ENCODE measurements at regions not wholly inside any gene's neighbourhood (a gene's known extent, or its start where the extent isn't known, plus 50 kb on each side); places are given as distances from the start of the nearest gene placed in this dataset.

- Histone ChIP-seq H3K36me3 (no peaks in the 10 kb centered on the region), H3K4me3 (no peak overlapping the region), H3K9me3 (peaks cover 0 to 1% (median under 1%) of the 10 kb centered on the region in 4 donors), H3K27me3 (no peaks in the 10 kb centered on the region), H3K27ac (no peak overlapping the region), H3K4me1 (no peaks in the 10 kb centered on the region)
- WGBS, 2 donors = 80 to 86% methylated on average over 2 of the region's 2 CpGs
- ATAC-seq (ENCODE audit: low FRiP score in 2 of 2) (no peak), DNase-seq (no peak)
- no peak for TF ChIP-seq EP300 (IDR thresholded peaks at IDR 0.05)
- no peak for TF ChIP-seq CTCF (IDR thresholded peaks at IDR 0.05)
- TF ChIP-seq POLR2A (IDR thresholded peaks at IDR 0.05) = no peak
- TF ChIP-seq POLR2AphosphoS5 (IDR thresholded peaks at IDR 0.05) = no peak
Observed at GRCh38 chr20:6228302-6228843, 105.5 kb upstream of the FERMT1 start.

- no peak for TF ChIP-seq CTCF (IDR thresholded peaks at IDR 0.05)
- TF ChIP-seq POLR2AphosphoS5 (IDR thresholded peaks at IDR 0.05) = no peak
- no peak for TF ChIP-seq EP300 (IDR thresholded peaks at IDR 0.05)
- no peak for TF ChIP-seq POLR2A (IDR thresholded peaks at IDR 0.05)
- 95 to 96% methylated on average over 22 of the region's 22 CpGs for WGBS, 2 donors
- peak in 1 of 2 donors; percentile 46 for DNase-seq
- Histone ChIP-seq H3K4me3 (no peak overlapping the region), H3K27me3 (no peaks in the 10 kb centered on the region), H3K9me3 (no peaks in the 10 kb centered on the region), H3K4me1 (no peaks in the 10 kb centered on the region), H3K27ac (no peak overlapping the region), H3K36me3 (no peaks in the 10 kb centered on the region)
- no peak for ATAC-seq (ENCODE audit: low FRiP score in 2 of 2)
Observed at GRCh38 chr20:6213311-6213710, 90.5 kb upstream of the FERMT1 start.

- no peak overlapping the region for H3K4me3 ChIP-seq
- ATAC-seq (ENCODE audit: low FRiP score in 2 of 2) (no peak), DNase-seq (peak in 1 of 2 donors; percentile 60)
- no peak overlapping the region for H3K27ac ChIP-seq
- H3K27me3 ChIP-seq = no peaks in the 10 kb centered on the region
- WGBS, 2 donors = 95 to 96% methylated on average over 22 to 24 of the region's 24 CpGs
- TF ChIP-seq POLR2A (IDR thresholded peaks at IDR 0.05) (no peak), EP300 (IDR thresholded peaks at IDR 0.05) (no peak), CTCF (IDR thresholded peaks at IDR 0.05) (no peak), POLR2AphosphoS5 (IDR thresholded peaks at IDR 0.05) (no peak)
- H3K4me1 ChIP-seq = no peaks in the 10 kb centered on the region
- no peaks in the 10 kb centered on the region for H3K36me3 ChIP-seq
- no peaks in the 10 kb centered on the region for H3K9me3 ChIP-seq
Observed at GRCh38 chr20:6212903-6213302, 90.1 kb upstream of the FERMT1 start.

GRCh38 chr20:6209093-6209492, 86.3 kb upstream of the FERMT1 start:
- Histone ChIP-seq H3K27me3 (no peaks in the 10 kb centered on the region), H3K36me3 (no peaks in the 10 kb centered on the region), H3K4me1 (no peaks in the 10 kb centered on the region), H3K4me3 (no peak overlapping the region), H3K27ac (no peak overlapping the region), H3K9me3 (peaks cover 0 to 3% (median 2%) of the 10 kb centered on the region in 4 donors)
- DNase-seq = no peak
- ATAC-seq (ENCODE audit: low FRiP score in 2 of 2) = no peak
- TF ChIP-seq POLR2AphosphoS5 (IDR thresholded peaks at IDR 0.05) (no peak), POLR2A (IDR thresholded peaks at IDR 0.05) (no peak), EP300 (IDR thresholded peaks at IDR 0.05) (no peak), CTCF (IDR thresholded peaks at IDR 0.05) (no peak)

- no peak overlapping the region for H3K27ac ChIP-seq
- no peak for TF ChIP-seq EP300 (IDR thresholded peaks at IDR 0.05)
- TF ChIP-seq POLR2A (IDR thresholded peaks at IDR 0.05) = no peak
- TF ChIP-seq POLR2AphosphoS5 (IDR thresholded peaks at IDR 0.05) = no peak
- TF ChIP-seq CTCF (IDR thresholded peaks at IDR 0.05) = no peak
- WGBS, 2 donors = 49 to 58% methylated on average over 5 of the region's 5 CpGs
- H3K36me3 ChIP-seq = no peaks in the 10 kb centered on the region
- H3K4me3 ChIP-seq = no peak overlapping the region
- no peaks in the 10 kb centered on the region for H3K9me3 ChIP-seq
- H3K4me1 ChIP-seq = no peaks in the 10 kb centered on the region
- no peak for ATAC-seq (ENCODE audit: low FRiP score in 2 of 2)
- DNase-seq = no peak
- no peaks in the 10 kb centered on the region for H3K27me3 ChIP-seq
Observed at GRCh38 chr20:6200092-6200491, 77.3 kb upstream of the FERMT1 start.

Measured in upper lobe of left lung (tissue), 6 donors.